H1 (cell line): ENCODE measurements at regions not wholly inside any gene's neighbourhood (a gene's known extent, or its start where the extent isn't known, plus 50 kb on each side); places are given as distances from the start of the nearest gene placed in this dataset.

Experiments used
- CTCF ChIA-PET: fragments of 300-600 bp; sonication (Branson Sonifier 250); formaldehyde crosslinking; loops from one replicate; lab custom pipeline; 2021; ENCODE audit not compliant: partially characterized antibody; lab: Charles Lee
- POLR2A ChIA-PET: fragments of 300-600 bp; sonication (Branson Sonifier 250); formaldehyde crosslinking; loops from one replicate; lab custom pipeline; 2021; ENCODE audit warnings: inconsistent platforms; ENCODE audit not compliant: partially characterized antibody; lab: Charles Lee
- DNase-seq, 2 experiments: peaks; one replicate each; pipeline versions ENCODE4 v3.0.0 to v3.0.0-alpha.2; 2010 to 2022; ENCODE audit warnings: low spot score in 2 of 2, low read depth in 1 of 2, mixed read lengths in 1 of 2
- FAIRE-seq: peaks from 2 replicates; lab custom pipeline; 2011; peaks lifted over from hg19 to GRCh38; lab: Jason Lieb, UNC
- H2AFZ ChIP-seq: 2 replicates; pipeline ENCODE4 v1.8.1; 2012; ENCODE audit warnings: low read length, inconsistent platforms
- H2AK5ac ChIP-seq: 2 replicates; pipeline ENCODE4 v1.6.1; 2013; ENCODE audit warnings: low read depth, low read length
- H2BK120ac ChIP-seq: replicated peaks from 2 replicates; pipeline ENCODE3; 2013; ENCODE audit warnings: low read depth, low read length, inconsistent platforms
- H2BK12ac ChIP-seq: 2 replicates; pipeline ENCODE4 v1.6.1; 2013; ENCODE audit warnings: low read depth, low read length
- H2BK15ac ChIP-seq: 2 replicates; pipeline ENCODE4 v1.6.1; 2013; ENCODE audit warnings: low read length
- H2BK20ac ChIP-seq: 2 replicates; pipeline ENCODE4 v1.6.1; 2013; ENCODE audit warnings: low read length
- H2BK5ac ChIP-seq: 2 replicates; pipeline ENCODE4 v1.6.1; 2013; ENCODE audit warnings: low read depth, low read length
- H3K14ac ChIP-seq: 2 replicates; pipeline ENCODE4 v1.6.1; 2013; ENCODE audit warnings: inconsistent platforms; ENCODE audit not compliant: insufficient read length
- H3K18ac ChIP-seq: 2 replicates; pipeline ENCODE4 v1.6.1; 2013; ENCODE audit warnings: low read length; ENCODE audit errors: extremely low read depth
- H3K23ac ChIP-seq: 2 replicates; pipeline ENCODE4 v1.6.1; 2013; ENCODE audit warnings: inconsistent platforms; ENCODE audit not compliant: insufficient read length
- H3K23me2 ChIP-seq: 2 replicates; pipeline ENCODE4 v1.6.1; 2013; ENCODE audit warnings: low read depth, low read length
- H3K27ac ChIP-seq: 2 replicates; pipeline ENCODE4 v1.6.1; 2011; ENCODE audit warnings: low read depth, low read length, inconsistent platforms
- H3K27me3 ChIP-seq, 4 experiments: replicated peaks in 1 of 4; 1 replicate in 1 of 4; 2 replicates in 3 of 4; pipeline versions ENCODE4 v1.6.1 to v1.8.1; 2011 to 2013; ENCODE audit warnings: low read length in 3 of 4, mild to moderate bottlenecking in 3 of 4, inconsistent platforms in 2 of 4, mixed read lengths in 2 of 4, moderate library complexity in 1 of 4; ENCODE audit not compliant: control insufficient read depth in 3 of 4, insufficient read depth in 3 of 4; ENCODE audit errors: extremely low read depth in 1 of 4
- H3K36me3 ChIP-seq, 4 experiments: 2 replicates each; pipeline versions ENCODE4 v1.6.1 to v1.8.1; 2011 to 2013; ENCODE audit warnings: mild to moderate bottlenecking in 4 of 4, low read length in 3 of 4, moderate library complexity in 2 of 4, control low read depth in 1 of 4, inconsistent platforms in 1 of 4; ENCODE audit not compliant: insufficient read depth in 4 of 4, control insufficient read depth in 2 of 4
- H3K4ac ChIP-seq: replicated peaks from 2 replicates; pipeline ENCODE3; 2013; ENCODE audit warnings: low read length, low read depth, mixed read lengths, inconsistent platforms; ENCODE audit not compliant: insufficient read length
- H3K4me1 ChIP-seq, 4 experiments: replicated peaks in 1 of 4; 1 replicate in 1 of 4; 2 replicates in 3 of 4; pipeline versions ENCODE4 v1.6.1 to v1.8.1; 2011 to 2013; ENCODE audit warnings: low read length in 3 of 4, inconsistent platforms in 2 of 4, mixed read lengths in 1 of 4; ENCODE audit not compliant: insufficient read depth in 4 of 4, control insufficient read depth in 3 of 4
- H3K4me2 ChIP-seq, 2 experiments: 2 replicates each; pipeline versions ENCODE4 v1.6.1 to v1.8.1; 2011 to 2013; ENCODE audit warnings: low read depth in 2 of 2, low read length in 2 of 2, control low read depth in 1 of 2, inconsistent platforms in 1 of 2, mild to moderate bottlenecking in 1 of 2; ENCODE audit not compliant: insufficient read depth in 1 of 2
- H3K4me3 ChIP-seq, 4 experiments: fragments of 200-600, 300-600 bp in 1 of 4; sonication (generic), shearing (Covaris generic), sonication (Bioruptor Twin) in 1 of 4; 2 replicates each; pipeline versions ENCODE4 v1.5.1 to v1.8.1; 2011 to 2016; ENCODE audit warnings: low read length in 4 of 4, low read depth in 3 of 4, control low read depth in 2 of 4, inconsistent platforms in 2 of 4, mild to moderate bottlenecking in 2 of 4, mixed read lengths in 1 of 4, moderate library complexity in 1 of 4; ENCODE audit not compliant: insufficient read depth in 2 of 4; ENCODE audit errors: extremely low read depth in 1 of 4
- H3K56ac ChIP-seq: replicated peaks from 2 replicates; pipeline ENCODE3; 2013; ENCODE audit warnings: low read depth, mild to moderate bottlenecking, mixed read lengths, low read length, inconsistent platforms; ENCODE audit not compliant: insufficient read length
- H3K79me1 ChIP-seq: 2 replicates; pipeline ENCODE4 v1.6.1; 2013; ENCODE audit warnings: low read depth, low read length, control low read depth
- H3K79me2 ChIP-seq, 2 experiments: 2 replicates each; pipeline versions ENCODE4 v1.6.1 to v1.8.1; 2012 to 2013; ENCODE audit warnings: low read length in 2 of 2, mild to moderate bottlenecking in 2 of 2, inconsistent platforms in 1 of 2; ENCODE audit not compliant: insufficient read depth in 2 of 2, control insufficient read depth in 1 of 2
- H3K9ac ChIP-seq, 4 experiments: replicated peaks in 1 of 4; 1 replicate in 1 of 4; 2 replicates in 3 of 4; pipeline versions ENCODE4 v1.6.1 to v1.8.1; 2011 to 2013; ENCODE audit warnings: low read depth in 3 of 4, low read length in 3 of 4, control low read depth in 2 of 4, mild to moderate bottlenecking in 2 of 4, moderate library complexity in 2 of 4, inconsistent platforms in 1 of 4; ENCODE audit errors: extremely low read depth in 1 of 4
- H3K9me3 ChIP-seq, 2 experiments: 2 replicates each; pipeline versions ENCODE4 v1.6.1 to v1.8.1; 2012 to 2013; ENCODE audit warnings: mild to moderate bottlenecking in 2 of 2, moderate library complexity in 2 of 2, control low read depth in 1 of 2, inconsistent platforms in 1 of 2, low read depth in 1 of 2, low read length in 1 of 2, mixed read lengths in 1 of 2; ENCODE audit not compliant: insufficient read depth in 2 of 2
- H4K20me1 ChIP-seq, 2 experiments: replicated peaks in 1 of 2; 2 replicates each; pipeline versions ENCODE3 to v1.8.1; 2011 to 2013; ENCODE audit warnings: inconsistent platforms in 2 of 2, low read length in 2 of 2, mild to moderate bottlenecking in 1 of 2; ENCODE audit not compliant: insufficient read depth in 2 of 2, control insufficient read depth in 1 of 2
- H4K5ac ChIP-seq: 2 replicates; pipeline ENCODE4 v1.6.1; 2013; ENCODE audit warnings: low read length, low read depth, mixed read lengths, inconsistent platforms; ENCODE audit not compliant: insufficient read length
- H4K8ac ChIP-seq: 2 replicates; pipeline ENCODE4 v1.8.0; 2013; ENCODE audit warnings: mild to moderate bottlenecking, moderate library complexity, low read length, inconsistent platforms; ENCODE audit not compliant: insufficient read depth; ENCODE audit errors: extremely low read depth
- H4K91ac ChIP-seq: replicated peaks from 2 replicates; pipeline ENCODE3; 2013; ENCODE audit warnings: low read length, mixed read lengths, inconsistent platforms; ENCODE audit not compliant: insufficient read length
- CBX5 ChIP-seq: fragments of 300-800, 300-1000 bp; sonication (generic); IDR thresholded peaks from 2 replicates; pipeline ENCODE4 v1.7.1; 2016; ENCODE audit warnings: antibody characterized with exemption, low read length, low read depth
- CBX8 ChIP-seq: fragments of 300-800, 300-1000 bp; sonication (generic); IDR thresholded peaks from 2 replicates; pipeline ENCODE4 v1.7.1; 2016; ENCODE audit warnings: low read depth, low read length, borderline replicate concordance
- CREB1 ChIP-seq: IDR thresholded peaks from 2 replicates; pipeline ENCODE4 v1.6.1; 2012; ENCODE audit warnings: inconsistent platforms
- EGR1 ChIP-seq: IDR thresholded peaks from 2 replicates; pipeline ENCODE4 v1.6.1; 2011; ENCODE audit warnings: low read depth, low read length, borderline replicate concordance
- EP300 ChIP-seq, 2 experiments: IDR thresholded peaks; 1 replicate in 1 of 2; 2 replicates in 1 of 2; pipeline ENCODE4 v1.6.1; 2011 to 2012; ENCODE audit warnings: low read depth in 2 of 2, low read length in 2 of 2, mild to moderate bottlenecking in 2 of 2, borderline replicate concordance in 1 of 2, inconsistent platforms in 1 of 2, moderate library complexity in 1 of 2
- PHF8 ChIP-seq: fragments of 200-600 bp; sonication (generic); conservative IDR thresholded peaks from 2 replicates; pipeline ENCODE4 v1.7.1; 2012; ENCODE audit warnings: low read depth, mild to moderate bottlenecking, inconsistent platforms, low read length, moderate library complexity
- RFX5 ChIP-seq: IDR thresholded peaks from 2 replicates; pipeline ENCODE4 v1.6.1; 2011; ENCODE audit warnings: low read depth, low read length, improper control_type of control experiment, borderline replicate concordance
- SIN3A ChIP-seq, 2 experiments: IDR thresholded peaks in 1 of 2; conservative IDR thresholded peaks in 1 of 2; 2 replicates each; pipeline ENCODE4 v1.6.1; 2011 to 2012; ENCODE audit warnings: low read length in 2 of 2, improper control_type of control experiment in 1 of 2, low read depth in 1 of 2, mild to moderate bottlenecking in 1 of 2
- SIX5 ChIP-seq: IDR thresholded peaks from 2 replicates; pipeline ENCODE4 v1.6.1; 2011; ENCODE audit warnings: mild to moderate bottlenecking, low read depth, low read length
- TBP ChIP-seq: IDR thresholded peaks from 2 replicates; pipeline ENCODE4 v1.6.1; 2011; ENCODE audit warnings: low read depth, low read length, improper control_type of control experiment
- TCF12 ChIP-seq: IDR thresholded peaks from 2 replicates; pipeline ENCODE4 v1.6.1; 2011; ENCODE audit warnings: low read depth, mild to moderate bottlenecking, low read length

DNA sequence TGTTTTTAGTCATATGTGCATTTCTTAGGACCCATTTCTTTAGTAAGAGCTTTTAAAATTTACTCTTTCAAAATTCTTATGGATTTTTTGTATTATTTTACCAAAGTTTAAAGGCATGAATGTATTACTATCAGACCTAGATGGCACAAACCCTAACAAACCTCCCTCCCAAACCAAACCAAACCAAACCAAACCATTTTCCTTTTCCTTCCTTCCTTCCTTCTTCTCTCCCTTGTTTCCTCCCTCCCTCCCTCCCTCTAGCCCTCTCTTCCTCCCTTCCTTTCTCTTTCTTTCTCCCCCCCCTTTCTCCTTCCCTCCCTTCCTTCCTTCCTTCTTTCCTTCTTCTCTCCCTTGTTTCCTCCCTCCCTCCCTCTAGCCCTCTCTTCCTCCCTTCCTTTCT lies 1001.8 kb upstream of the CITED2 start:
- H4K91ac ChIP-seq = no peak overlapping the region
- no peak overlapping the region for H2AK5ac ChIP-seq
- no peak overlapping the region for H2BK20ac ChIP-seq
- POLR2A ChIA-PET = no interaction called here
- no peaks in the 10 kb centered on the region for H4K20me1 ChIP-seq
- FAIRE-seq = no peak
- no peaks in the 10 kb centered on the region for H3K79me2 ChIP-seq
- H2BK15ac ChIP-seq = no peak overlapping the region
- no peak overlapping the region for H2BK5ac ChIP-seq
- H2BK120ac ChIP-seq = no peak overlapping the region
- H3K14ac ChIP-seq = no peak overlapping the region
- no peak overlapping the region for H4K5ac ChIP-seq
- no peaks in the 10 kb centered on the region; the same call in 1 of the 2 replicates for H3K23me2 ChIP-seq
- H3K4me1 ChIP-seq = no peaks in the 10 kb centered on the region
- no peak overlapping the region for H3K4me2 ChIP-seq
- H3K56ac ChIP-seq = no peak overlapping the region
- no peak overlapping the region for H4K8ac ChIP-seq
- no peak overlapping the region for H2BK12ac ChIP-seq
- H3K18ac ChIP-seq = no peak overlapping the region
- H3K27ac ChIP-seq = no peak overlapping the region
- no peak overlapping the region for H3K4me3 ChIP-seq
- H3K9ac ChIP-seq = no peak overlapping the region
- TF ChIP-seq CBX5 (no peak), PHF8 (no peak), TCF12 (no peak), CBX8 (no peak), SIN3A (conservative IDR thresholded peaks at IDR 0.05 in 1 of 2, IDR thresholded peaks at IDR 0.05 in 1 of 2; ENCODE audit: low read depth in 1 of 2, low read length in 2 of 2) (no peak), SIX5 (no peak), CREB1 (no peak), TBP (no peak), EGR1 (no peak), RFX5 (no peak), EP300 (IDR thresholded peaks at IDR 0.05; ENCODE audit: borderline replicate concordance in 1 of 2, low read depth in 2 of 2, low read length in 2 of 2) (no peak)
- peaks cover 0 to 5% (median 0%) of the 10 kb centered on the region in 4 experiments; a peak in 2 of 8 replicates for H3K36me3 ChIP-seq
- no peak overlapping the region for H3K4ac ChIP-seq
- no peaks in the 10 kb centered on the region for H3K27me3 ChIP-seq
- no peak overlapping the region for H2AFZ ChIP-seq
- H3K79me1 ChIP-seq = no peaks in the 10 kb centered on the region
- H3K9me3 ChIP-seq = peaks cover 0 to 12% of the 10 kb centered on the region in 2 experiments; a peak in 1 of 4 replicates
- no peak for DNase-seq
- no peak overlapping the region for H3K23ac ChIP-seq
- CTCF ChIA-PET = no interaction called here
